Smooth muscle cell (in vitro differentiated cells): ENCODE measurements at regions not wholly inside any gene's neighbourhood (a gene's known extent, or its start where the extent isn't known, plus 50 kb on each side); places are given as distances from the start of the nearest gene placed in this dataset.

Source experiments
- DNase-seq: peaks from one replicate; lab custom pipeline; 2025; ENCODE audit not compliant: unreplicated experiment; lab: John Stamatoyannopoulos, UW
- H2AFZ ChIP-seq: fragments of 200-600 bp; sonication (generic); 2 replicates; pipeline ENCODE4 v1.6.0; 2016; ENCODE audit warnings: antibody characterized with exemption, low read depth, mild to moderate bottlenecking
- H3F3A ChIP-seq: fragments of 200-600 bp; sonication (generic); 2 replicates; pipeline ENCODE4 v1.6.0; 2017; ENCODE audit warnings: antibody characterized with exemption, low read depth
- H3K27ac ChIP-seq: fragments of 200-600 bp; sonication (generic); 2 replicates; pipeline ENCODE4 v1.5.1; 2016; ENCODE audit warnings: low read depth, mild to moderate bottlenecking
- H3K27me3 ChIP-seq: fragments of 200-600 bp; sonication (generic); 2 replicates; pipeline ENCODE4 v1.6.1; 2016; ENCODE audit warnings: low read depth, mild to moderate bottlenecking
- H3K36me3 ChIP-seq: fragments of 200-600 bp; sonication (generic); 2 replicates; pipeline ENCODE4 v1.5.1; 2016; ENCODE audit warnings: low read depth
- H3K4me1 ChIP-seq: fragments of 200-600 bp; sonication (generic); 2 replicates; pipeline ENCODE4 v1.5.1; 2016; ENCODE audit warnings: low read depth
- H3K4me2 ChIP-seq: fragments of 200-600 bp; sonication (generic); 2 replicates; pipeline ENCODE4 v1.6.0; 2016; ENCODE audit warnings: mild to moderate bottlenecking
- H3K4me3 ChIP-seq: fragments of 200-600 bp; sonication (generic); 2 replicates; pipeline ENCODE4 v1.5.1; 2016; ENCODE audit warnings: mild to moderate bottlenecking
- H3K79me2 ChIP-seq: fragments of 200-600 bp; sonication (generic); 2 replicates; pipeline ENCODE4 v1.6.0; 2016; ENCODE audit warnings: low read depth, mild to moderate bottlenecking
- H3K9ac ChIP-seq: fragments of 200-600 bp; sonication (generic); 2 replicates; pipeline ENCODE4 v1.6.0; 2016; ENCODE audit warnings: low read depth
- H3K9me3 ChIP-seq: fragments of 200-600 bp; sonication (generic); replicated peaks from 2 replicates; pipeline ENCODE4 v1.5.1; 2016; ENCODE audit warnings: low read depth
- H4K20me1 ChIP-seq: fragments of 200-600 bp; sonication (generic); 2 replicates; pipeline ENCODE4 v1.6.0; 2016; ENCODE audit warnings: low read depth
- whole genome bisulfite sequencing: methylation state at CpG from one replicate; pipeline ENCODE4 v1.1.7; 2016; ENCODE audit warnings: low lambda C conversion rate; 5-methylcytosine and 5-hydroxymethylcytosine counted together
- TF ChIP-seq, protein P1 (sequence below): fragments of 200-600 bp; sonication (generic); IDR thresholded peaks from 2 replicates; pipeline ENCODE4 v1.5.1; 2017; ENCODE audit warnings: borderline replicate concordance, mild to moderate bottlenecking, antibody characterized with exemption; ENCODE audit not compliant: insufficient read depth, poor library complexity, severe bottlenecking

DNA sequence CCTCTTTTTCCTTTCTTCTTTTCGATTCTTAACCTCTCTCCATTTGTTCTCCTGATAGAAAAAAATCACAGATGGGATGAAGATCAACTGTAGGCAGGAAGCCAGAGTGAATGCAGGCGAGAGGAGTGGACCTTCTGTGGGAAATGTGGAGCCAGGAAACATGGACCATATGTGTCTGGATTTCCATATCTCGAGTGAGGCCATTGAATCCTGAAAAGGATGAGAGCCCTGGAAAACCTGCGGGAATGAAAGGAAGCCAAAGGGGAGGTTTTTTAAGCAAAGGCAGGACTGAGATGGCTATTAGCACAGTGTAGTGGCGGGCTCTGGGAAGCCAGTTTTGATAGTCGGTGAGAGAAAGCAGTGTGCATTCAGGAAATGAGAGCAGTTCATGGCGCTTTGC, 139.5 kb upstream of the C9orf72 start:
- WGBS = 79% methylated on average over 7 of the region's 7 CpGs
- TF ChIP-seq, protein P1, sequence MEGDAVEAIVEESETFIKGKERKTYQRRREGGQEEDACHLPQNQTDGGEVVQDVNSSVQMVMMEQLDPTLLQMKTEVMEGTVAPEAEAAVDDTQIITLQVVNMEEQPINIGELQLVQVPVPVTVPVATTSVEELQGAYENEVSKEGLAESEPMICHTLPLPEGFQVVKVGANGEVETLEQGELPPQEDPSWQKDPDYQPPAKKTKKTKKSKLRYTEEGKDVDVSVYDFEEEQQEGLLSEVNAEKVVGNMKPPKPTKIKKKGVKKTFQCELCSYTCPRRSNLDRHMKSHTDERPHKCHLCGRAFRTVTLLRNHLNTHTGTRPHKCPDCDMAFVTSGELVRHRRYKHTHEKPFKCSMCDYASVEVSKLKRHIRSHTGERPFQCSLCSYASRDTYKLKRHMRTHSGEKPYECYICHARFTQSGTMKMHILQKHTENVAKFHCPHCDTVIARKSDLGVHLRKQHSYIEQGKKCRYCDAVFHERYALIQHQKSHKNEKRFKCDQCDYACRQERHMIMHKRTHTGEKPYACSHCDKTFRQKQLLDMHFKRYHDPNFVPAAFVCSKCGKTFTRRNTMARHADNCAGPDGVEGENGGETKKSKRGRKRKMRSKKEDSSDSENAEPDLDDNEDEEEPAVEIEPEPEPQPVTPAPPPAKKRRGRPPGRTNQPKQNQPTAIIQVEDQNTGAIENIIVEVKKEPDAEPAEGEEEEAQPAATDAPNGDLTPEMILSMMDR = no peak

DNA sequence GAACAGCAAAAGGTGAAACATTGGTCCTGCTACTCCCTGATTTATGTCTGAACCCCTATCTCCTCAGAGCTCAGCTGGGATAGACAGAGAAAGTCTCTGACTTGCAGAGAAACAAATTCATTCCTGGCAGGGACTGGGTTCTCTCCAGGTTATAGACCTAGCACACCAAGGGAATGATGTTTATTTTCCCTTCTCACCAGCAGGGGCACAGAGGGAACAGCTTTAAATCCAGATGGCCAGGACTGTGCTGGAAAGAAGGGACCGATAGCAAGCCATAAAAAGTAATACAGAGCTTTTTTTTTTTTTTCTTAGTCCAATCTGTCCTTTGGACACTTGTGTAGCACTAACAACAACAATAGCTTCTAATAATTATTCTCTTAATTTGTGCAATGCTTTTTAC, 141.1 kb upstream of the C9orf72 start:
- H3K36me3 ChIP-seq = no peaks in the 10 kb centered on the region
- TF ChIP-seq, protein P1 = peak; percentile 14
- no peak for DNase-seq
- H3K27me3 ChIP-seq = no peaks in the 10 kb centered on the region
- H3K9ac ChIP-seq = no peak overlapping the region
- WGBS = 61% methylated on average over 1 of the region's 1 CpG
- H4K20me1 ChIP-seq = no peaks in the 10 kb centered on the region
- no peak overlapping the region for H3K27ac ChIP-seq
- H3K4me1 ChIP-seq = no peaks in the 10 kb centered on the region
- H2AFZ ChIP-seq = no peak overlapping the region
- H3K4me2 ChIP-seq = no peak overlapping the region
- H3K79me2 ChIP-seq = no peaks in the 10 kb centered on the region
- H3K9me3 ChIP-seq = no peaks in the 10 kb centered on the region
- no peak overlapping the region for H3K4me3 ChIP-seq
- no peaks in the 10 kb centered on the region for H3F3A ChIP-seq

More for the DNA sequence above, 139.5 kb upstream of the C9orf72 start:
- Histone ChIP-seq H3K27me3 (no peaks in the 10 kb centered on the region), H2AFZ (no peak overlapping the region), H3K4me2 (no peak overlapping the region), H3K4me1 (no peaks in the 10 kb centered on the region), H3K36me3 (no peaks in the 10 kb centered on the region), H3K9me3 (peaks cover 6% of the 10 kb centered on the region), H4K20me1 (no peaks in the 10 kb centered on the region), H3K9ac (no peak overlapping the region), H3F3A (no peaks in the 10 kb centered on the region), H3K79me2 (no peaks in the 10 kb centered on the region), H3K4me3 (no peak overlapping the region), H3K27ac (no peak overlapping the region)
- no peak for DNase-seq

DNA sequence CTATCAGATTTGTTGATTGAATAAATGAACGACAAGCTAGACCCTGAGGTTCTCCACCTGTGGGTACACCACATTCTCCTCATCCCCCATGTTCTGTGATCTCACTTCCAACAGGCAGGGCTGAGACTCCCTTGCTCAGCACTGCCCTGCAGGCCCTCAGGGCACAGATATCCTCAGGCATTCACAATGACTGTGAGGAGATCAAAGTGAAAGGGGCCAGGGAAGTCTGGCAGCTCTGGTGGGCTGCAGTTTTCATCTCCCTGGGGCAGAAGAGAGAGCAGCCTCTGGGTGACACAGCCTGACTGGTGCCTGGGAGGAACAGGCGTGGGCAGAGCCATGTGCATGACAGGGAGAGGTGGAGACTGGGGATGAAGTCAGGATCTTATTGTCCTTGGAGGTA, 142.4 kb upstream of the C9orf72 start:
- Histone ChIP-seq H3K27ac (no peak overlapping the region), H3K27me3 (no peaks in the 10 kb centered on the region), H3K36me3 (no peaks in the 10 kb centered on the region), H3F3A (no peaks in the 10 kb centered on the region), H3K9me3 (no peaks in the 10 kb centered on the region), H3K4me1 (no peaks in the 10 kb centered on the region), H3K79me2 (no peaks in the 10 kb centered on the region), H4K20me1 (no peaks in the 10 kb centered on the region), H3K4me2 (no peak overlapping the region), H2AFZ (no peak overlapping the region), H3K4me3 (no peak overlapping the region), H3K9ac (no peak overlapping the region)
- TF ChIP-seq, protein P1 = no peak
- 76% methylated on average over 2 of the region's 2 CpGs for WGBS
- DNase-seq = no peak

DNA sequence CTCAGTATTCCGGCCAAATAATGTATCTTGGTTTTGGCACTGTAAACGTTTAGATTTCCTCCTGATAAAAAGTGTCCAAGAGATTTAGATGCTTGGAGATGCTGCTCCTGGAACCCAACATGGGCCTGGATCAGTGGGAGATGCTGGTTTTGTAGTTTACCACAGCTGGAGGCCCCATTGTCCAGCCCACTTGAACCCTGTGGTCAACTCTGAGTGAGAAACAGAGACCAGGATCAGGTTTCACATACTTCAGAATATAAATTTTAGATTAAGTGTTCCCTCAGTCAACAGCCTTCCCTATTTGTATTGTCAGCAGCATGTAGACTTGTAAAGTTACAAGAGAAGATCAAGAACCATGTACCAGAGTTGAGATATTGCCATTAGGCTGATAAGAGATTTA, 144.7 kb upstream of the C9orf72 start:
- H3K79me2 ChIP-seq = no peaks in the 10 kb centered on the region
- no peak overlapping the region for H3K9ac ChIP-seq
- no peaks in the 10 kb centered on the region for H3F3A ChIP-seq
- no peaks in the 10 kb centered on the region for H3K36me3 ChIP-seq
- no peaks in the 10 kb centered on the region for H4K20me1 ChIP-seq
- H3K27me3 ChIP-seq = no peaks in the 10 kb centered on the region
- no peak overlapping the region for H3K4me3 ChIP-seq
- no peaks in the 10 kb centered on the region for H3K9me3 ChIP-seq
- H3K4me1 ChIP-seq = peaks cover 7% of the 10 kb centered on the region
- WGBS = 84% methylated on average over 2 of the region's 2 CpGs
- no peak overlapping the region for H3K27ac ChIP-seq
- H2AFZ ChIP-seq = no peak overlapping the region
- no peak overlapping the region for H3K4me2 ChIP-seq
- DNase-seq = no peak
- TF ChIP-seq, protein P1 = no peak
